Body of pancreas (tissue), 4 donors: ENCODE measurements at regions not wholly inside any gene's neighbourhood (a gene's known extent, or its start where the extent isn't known, plus 50 kb on each side); places are given as distances from the start of the nearest gene placed in this dataset.

Experiments
- CTCF ChIP-seq, 7 experiments: fragments of 450-650 bp in 4 of 7; fragments of 200-600 bp in 3 of 7; sonication (generic) in 3 of 7; IDR thresholded peaks; one replicate each; pipeline ENCODE4 v1.5.1; 2016 to 2019; ENCODE audit warnings: antibody characterized with exemption in 7 of 7
- POLR2A ChIP-seq, 3 donors: fragments of 450-650 bp; IDR thresholded peaks; one replicate each; pipeline ENCODE4 v1.6.1; 2016; ENCODE audit warnings: antibody characterized with exemption in 3 of 3, mild to moderate bottlenecking in 2 of 3

- TF ChIP-seq POLR2A (IDR thresholded peaks at IDR 0.05) (no peak), CTCF (IDR thresholded peaks at IDR 0.05) (no peak)
Measured at GRCh38 chr2:54406031-54406430, 50.1 kb upstream of the SPTBN1 start.
